Stimulated activated memory B cell treated with anti-CD40 and anti-IgM and Interleukin-4, amounts not matched to agents 10 μg/mL and 1 μg/mL and 100 μg/mL, for 72 hours (primary cell): ENCODE measurements at regions not wholly inside any gene's neighbourhood (a gene's known extent, or its start where the extent isn't known, plus 50 kb on each side); places are given as distances from the start of the nearest gene placed in this dataset.
"Not testable (repeated sequence)": the region's sequence is repeated elsewhere in the genome, so short reads cannot be mapped to it uniquely, and the experiment has no call there.

Experiments
- ATAC-seq: fragments of 150-1000 bp; cut with Tn5 transposase; 2 replicates; pipeline ENCODE4 v1.10.0; 2021
- H3K27ac Mint-ChIP-seq: one replicate; pipeline ENCODE4 v1.8.0; 2022; ENCODE audit warnings: mild to moderate bottlenecking, mixed read lengths
- H3K27me3 Mint-ChIP-seq: one replicate; pipeline ENCODE4 v1.8.0; 2022; ENCODE audit warnings: mixed read lengths
- H3K36me3 Mint-ChIP-seq: one replicate; pipeline ENCODE4 v1.8.0; 2022; ENCODE audit warnings: mixed read lengths
- H3K4me1 Mint-ChIP-seq: one replicate; pipeline ENCODE4 v1.8.0; 2022; ENCODE audit warnings: mixed read lengths
- H3K4me3 Mint-ChIP-seq: one replicate; pipeline ENCODE4 v1.8.0; 2022; ENCODE audit warnings: mild to moderate bottlenecking, moderate library complexity, mixed read lengths
- H3K9me3 Mint-ChIP-seq: one replicate; pipeline ENCODE4 v1.8.0; 2022; ENCODE audit warnings: mixed read lengths

GRCh38 chr14:104299993-104300761 lies 161.8 kb downstream of the KIF26A start:
- ATAC-seq = no peak
- Mint-ChIP-seq H3K27ac (no peak overlapping the region), H3K4me1 (no peaks in the 10 kb centered on the region), H3K36me3 (no peaks in the 10 kb centered on the region), H3K9me3 (peaks cover 12% of the 10 kb centered on the region), H3K4me3 (no peak overlapping the region), H3K27me3 (peaks cover 16% of the 10 kb centered on the region)

- peaks cover 12% of the 10 kb centered on the region for H3K9me3 Mint-ChIP-seq
- no peak overlapping the region for H3K4me3 Mint-ChIP-seq
- no peaks in the 10 kb centered on the region for H3K4me1 Mint-ChIP-seq
- H3K27me3 Mint-ChIP-seq = peaks cover 9% of the 10 kb centered on the region
- no peaks in the 10 kb centered on the region for H3K36me3 Mint-ChIP-seq
- no peak overlapping the region for H3K27ac Mint-ChIP-seq
- no peak for ATAC-seq
Observed at GRCh38 chr14:104301731-104302460, 163.5 kb downstream of the KIF26A start.

GRCh38 chr14:104302794-104303405 lies 164.5 kb downstream of the KIF26A start:
- Mint-ChIP-seq H3K9me3 (peaks cover 12% of the 10 kb centered on the region), H3K4me3 (no peak overlapping the region), H3K27ac (no peak overlapping the region), H3K4me1 (no peaks in the 10 kb centered on the region), H3K27me3 (peaks cover 10% of the 10 kb centered on the region), H3K36me3 (no peaks in the 10 kb centered on the region)
- ATAC-seq = no peak

GRCh38 chr14:104303705-104304425 lies 165.5 kb downstream of the KIF26A start:
- no peak for ATAC-seq

GRCh38 chr14:104304451-104305351 lies 166.3 kb downstream of the KIF26A start:
- H3K9me3 Mint-ChIP-seq = peaks cover 4% of the 10 kb centered on the region
- H3K4me3 Mint-ChIP-seq = no peak overlapping the region
- no peaks in the 10 kb centered on the region for H3K36me3 Mint-ChIP-seq
- no peaks in the 10 kb centered on the region for H3K4me1 Mint-ChIP-seq
- H3K27me3 Mint-ChIP-seq = peaks cover 14% of the 10 kb centered on the region
- no peak for ATAC-seq
- H3K27ac Mint-ChIP-seq = no peak overlapping the region

More at GRCh38 chr14:104303705-104304425, 165.5 kb downstream of the KIF26A start:
- Mint-ChIP-seq H3K27ac (no peak overlapping the region), H3K4me3 (no peak overlapping the region), H3K4me1 (no peaks in the 10 kb centered on the region), H3K36me3 (no peaks in the 10 kb centered on the region), H3K9me3 (peaks cover 8% of the 10 kb centered on the region), H3K27me3 (peaks cover 10% of the 10 kb centered on the region)

- no peaks in the 10 kb centered on the region for H3K4me1 Mint-ChIP-seq
- ATAC-seq = no peak
- H3K9me3 Mint-ChIP-seq = peaks cover 7% of the 10 kb centered on the region
- H3K4me3 Mint-ChIP-seq = no peak overlapping the region
- no peaks in the 10 kb centered on the region for H3K36me3 Mint-ChIP-seq
- H3K27me3 Mint-ChIP-seq = peaks cover 19% of the 10 kb centered on the region
- H3K27ac Mint-ChIP-seq = no peak overlapping the region
Observed at GRCh38 chr14:104305511-104306449, 167.4 kb downstream of the KIF26A start.

- Mint-ChIP-seq H3K4me1 (no peaks in the 10 kb centered on the region), H3K4me3 (no peak overlapping the region), H3K36me3 (no peaks in the 10 kb centered on the region)
Observed at GRCh38 chr14:104306450-104307040, 168.2 kb downstream of the KIF26A start.

GRCh38 chr14:104307246-104307626 lies 168.8 kb downstream of the KIF26A start:
- Mint-ChIP-seq H3K9me3 (peaks cover 7% of the 10 kb centered on the region), H3K36me3 (no peaks in the 10 kb centered on the region), H3K4me1 (no peaks in the 10 kb centered on the region), H3K27ac (no peak overlapping the region), H3K4me3 (no peak overlapping the region), H3K27me3 (peaks cover 19% of the 10 kb centered on the region)
- ATAC-seq = no peak

More at GRCh38 chr14:104306450-104307040, 168.2 kb downstream of the KIF26A start:
- H3K9me3 Mint-ChIP-seq = peaks cover 7% of the 10 kb centered on the region
- no peak overlapping the region for H3K27ac Mint-ChIP-seq
- H3K27me3 Mint-ChIP-seq = peaks cover 19% of the 10 kb centered on the region
- no peak for ATAC-seq

GRCh38 chr14:104307627-104308401 lies 169.4 kb downstream of the KIF26A start:
- Mint-ChIP-seq H3K4me3 (no peak overlapping the region), H3K27ac (no peak overlapping the region), H3K27me3 (peaks cover 19% of the 10 kb centered on the region), H3K9me3 (peaks cover 7% of the 10 kb centered on the region), H3K36me3 (no peaks in the 10 kb centered on the region), H3K4me1 (no peaks in the 10 kb centered on the region)
- ATAC-seq = no peak

GRCh38 chr14:104308534-104308933 lies 170.1 kb downstream of the KIF26A start:
- H3K9me3 Mint-ChIP-seq, H3K4me1 Mint-ChIP-seq, ATAC-seq, H3K4me3 Mint-ChIP-seq, H3K27ac Mint-ChIP-seq, H3K36me3 Mint-ChIP-seq: not testable (repeated sequence)
- peaks cover 19% of the 10 kb centered on the region for H3K27me3 Mint-ChIP-seq

- no peak overlapping the region for H3K27ac Mint-ChIP-seq
- ATAC-seq = no peak
- H3K9me3 Mint-ChIP-seq = peaks cover 7% of the 10 kb centered on the region
- no peaks in the 10 kb centered on the region for H3K36me3 Mint-ChIP-seq
- no peak overlapping the region for H3K4me3 Mint-ChIP-seq
- no peaks in the 10 kb centered on the region for H3K4me1 Mint-ChIP-seq
- H3K27me3 Mint-ChIP-seq = peaks cover 19% of the 10 kb centered on the region
Observed at GRCh38 chr14:104309657-104310369, 171.4 kb downstream of the KIF26A start.

- Mint-ChIP-seq H3K27me3 (peaks cover 15% of the 10 kb centered on the region), H3K27ac (no peak overlapping the region), H3K4me1 (no peaks in the 10 kb centered on the region), H3K4me3 (no peak overlapping the region), H3K36me3 (no peaks in the 10 kb centered on the region), H3K9me3 (peaks cover 7% of the 10 kb centered on the region)
- ATAC-seq = no peak
Observed at GRCh38 chr14:104311358-104311757, 173.0 kb downstream of the KIF26A start.
